Prostate gland (tissue), 2 donors: ENCODE measurements at regions not wholly inside any gene's neighbourhood (a gene's known extent, or its start where the extent isn't known, plus 50 kb on each side); places are given as distances from the start of the nearest gene placed in this dataset.

Experiments
- POLR2AphosphoS5 ChIP-seq: sonication (generic); formaldehyde crosslinking; IDR thresholded peaks from one replicate; pipeline ENCODE4 v1.6.1; 2017; ENCODE audit warnings: antibody characterized with exemption
- TF ChIP-seq, protein P1 (sequence below), 4 experiments: fragments of 200-600 bp in 2 of 4; fragments of 450-650 bp in 2 of 4; sonication (generic) in 2 of 4; IDR thresholded peaks; 1 replicate in 3 of 4; 2 replicates in 1 of 4; pipeline ENCODE4 v1.5.1; 2016 to 2019; ENCODE audit warnings: antibody characterized with exemption in 4 of 4, mild to moderate bottlenecking in 2 of 4, moderate library complexity in 2 of 4

DNA sequence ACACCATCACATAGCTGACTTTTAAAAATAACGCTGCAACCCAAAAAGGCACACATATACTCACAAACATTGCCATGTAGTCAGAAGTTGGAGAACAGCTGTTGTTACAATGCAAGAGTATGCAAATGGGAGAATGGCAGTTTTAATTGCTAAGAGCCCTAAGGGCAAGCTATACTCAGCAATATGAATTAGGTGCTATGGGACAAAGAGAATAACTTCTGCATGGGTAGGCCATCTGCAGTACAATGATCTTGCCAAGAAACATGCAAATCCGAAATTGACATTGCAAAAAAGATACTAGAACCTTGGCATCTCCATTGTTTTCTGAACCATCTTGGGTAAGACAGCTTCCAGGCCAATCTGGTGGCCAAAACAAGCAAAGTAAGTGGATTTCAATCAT lies 697.8 kb downstream of the LRRIQ3 start:
- TF ChIP-seq, protein P1, sequence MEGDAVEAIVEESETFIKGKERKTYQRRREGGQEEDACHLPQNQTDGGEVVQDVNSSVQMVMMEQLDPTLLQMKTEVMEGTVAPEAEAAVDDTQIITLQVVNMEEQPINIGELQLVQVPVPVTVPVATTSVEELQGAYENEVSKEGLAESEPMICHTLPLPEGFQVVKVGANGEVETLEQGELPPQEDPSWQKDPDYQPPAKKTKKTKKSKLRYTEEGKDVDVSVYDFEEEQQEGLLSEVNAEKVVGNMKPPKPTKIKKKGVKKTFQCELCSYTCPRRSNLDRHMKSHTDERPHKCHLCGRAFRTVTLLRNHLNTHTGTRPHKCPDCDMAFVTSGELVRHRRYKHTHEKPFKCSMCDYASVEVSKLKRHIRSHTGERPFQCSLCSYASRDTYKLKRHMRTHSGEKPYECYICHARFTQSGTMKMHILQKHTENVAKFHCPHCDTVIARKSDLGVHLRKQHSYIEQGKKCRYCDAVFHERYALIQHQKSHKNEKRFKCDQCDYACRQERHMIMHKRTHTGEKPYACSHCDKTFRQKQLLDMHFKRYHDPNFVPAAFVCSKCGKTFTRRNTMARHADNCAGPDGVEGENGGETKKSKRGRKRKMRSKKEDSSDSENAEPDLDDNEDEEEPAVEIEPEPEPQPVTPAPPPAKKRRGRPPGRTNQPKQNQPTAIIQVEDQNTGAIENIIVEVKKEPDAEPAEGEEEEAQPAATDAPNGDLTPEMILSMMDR (IDR thresholded peaks at IDR 0.05) = no peak
- TF ChIP-seq POLR2AphosphoS5 = no peak
